ENCODE measurements at regions not wholly inside any gene's neighbourhood (a gene's known extent, or its start where the extent isn't known, plus 50 kb on each side); places are given as distances from the start of the nearest gene placed in this dataset.

DNA sequence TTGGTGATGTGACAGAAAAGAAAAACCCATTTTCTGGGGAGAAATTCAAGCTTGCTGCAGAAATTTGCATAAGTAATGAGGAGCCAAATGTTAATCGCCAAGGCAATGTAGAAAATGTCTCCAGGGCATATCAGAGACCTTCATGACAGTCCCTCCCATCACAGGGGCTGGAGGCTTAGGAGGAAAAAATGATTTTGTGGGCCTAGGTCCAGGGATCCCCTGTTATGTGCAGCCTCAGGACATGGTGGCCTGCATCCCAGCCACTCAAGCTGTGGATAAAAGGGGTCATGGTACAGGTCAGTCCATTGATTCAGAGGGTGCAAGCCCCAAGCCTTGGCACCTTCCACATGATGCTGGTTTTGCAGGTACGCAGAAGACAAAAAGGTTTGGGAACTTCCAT, 90.7 kb downstream of the TGIF2LX start:
- no peak overlapping the region for H3K27ac Mint-ChIP-seq
- no peak overlapping the region for H3K4ac ChIP-seq (ENCODE audit: low read depth, low read length)
- no peak overlapping the region for H3K14ac ChIP-seq (ENCODE audit: insufficient read depth, low read length)
- no peak overlapping the region for H3K27ac ChIP-seq (ENCODE audit: insufficient read length, low read depth, low read length)
- peaks cover 47 to 59% of the 10 kb centered on the region in 2 experiments for H3K9me3 Mint-ChIP-seq
- peaks cover 20 to 56% (median 38%) of the 10 kb centered on the region in 3 experiments for H3K36me3 Mint-ChIP-seq (ENCODE audit: insufficient read depth in 1 of 3, low read depth in 3 of 3)
- H4K8ac ChIP-seq (replicated peaks; ENCODE audit: insufficient read length, low read depth, low read length) = no peak overlapping the region
- DNase-seq = no peak
- H2BK12ac ChIP-seq (ENCODE audit: insufficient read length, low read depth, low read length) = no peak overlapping the region
- H4K20me1 ChIP-seq (ENCODE audit: control insufficient read depth, insufficient read depth, insufficient read length) = no peaks in the 10 kb centered on the region
- no peaks in the 10 kb centered on the region for H3K79me1 ChIP-seq (ENCODE audit: insufficient read depth, low read depth, low read length, poor library complexity, severe bottlenecking)
- no peak overlapping the region for H3T11ph ChIP-seq (ENCODE audit: low read length)
- H3K27me3 Mint-ChIP-seq (ENCODE audit: low read depth) = no peaks in the 10 kb centered on the region; the same call in 1 of the 2 replicates
- H3K79me2 ChIP-seq (ENCODE audit: insufficient read depth, low read length) = no peaks in the 10 kb centered on the region
- no peak overlapping the region for H3K9ac ChIP-seq (ENCODE audit: extremely low read depth, insufficient read length, low read length)
- H3K4me1 ChIP-seq (ENCODE audit: insufficient read depth, low read length) = no peaks in the 10 kb centered on the region
- no peaks in the 10 kb centered on the region for H3K23me2 ChIP-seq (ENCODE audit: insufficient read length, low read depth, low read length, poor library complexity, severe bottlenecking)
- H3K18ac ChIP-seq (ENCODE audit: insufficient read length, low read depth, low read length) = no peak overlapping the region
- H3K4me2 ChIP-seq (ENCODE audit: insufficient read depth, insufficient read length, low read length) = no peak overlapping the region
- H4K5ac ChIP-seq (ENCODE audit: insufficient read length, low read depth, low read length) = no peak overlapping the region
- no peak overlapping the region for H3K4me3 Mint-ChIP-seq
- H3K9me3 ChIP-seq (ENCODE audit: control insufficient read depth, low read depth, low read length) = peaks cover 8% of the 10 kb centered on the region
- H2AFZ ChIP-seq (ENCODE audit: low read length) = no peak overlapping the region
- H3K4me1 Mint-ChIP-seq = no peaks in the 10 kb centered on the region
- H4K91ac ChIP-seq (ENCODE audit: insufficient read length, low read depth, low read length) = no peak overlapping the region
- H2BK20ac ChIP-seq (ENCODE audit: low read depth, low read length, poor library complexity, severe bottlenecking) = no peak overlapping the region
- TF ChIP-seq, protein P1, sequence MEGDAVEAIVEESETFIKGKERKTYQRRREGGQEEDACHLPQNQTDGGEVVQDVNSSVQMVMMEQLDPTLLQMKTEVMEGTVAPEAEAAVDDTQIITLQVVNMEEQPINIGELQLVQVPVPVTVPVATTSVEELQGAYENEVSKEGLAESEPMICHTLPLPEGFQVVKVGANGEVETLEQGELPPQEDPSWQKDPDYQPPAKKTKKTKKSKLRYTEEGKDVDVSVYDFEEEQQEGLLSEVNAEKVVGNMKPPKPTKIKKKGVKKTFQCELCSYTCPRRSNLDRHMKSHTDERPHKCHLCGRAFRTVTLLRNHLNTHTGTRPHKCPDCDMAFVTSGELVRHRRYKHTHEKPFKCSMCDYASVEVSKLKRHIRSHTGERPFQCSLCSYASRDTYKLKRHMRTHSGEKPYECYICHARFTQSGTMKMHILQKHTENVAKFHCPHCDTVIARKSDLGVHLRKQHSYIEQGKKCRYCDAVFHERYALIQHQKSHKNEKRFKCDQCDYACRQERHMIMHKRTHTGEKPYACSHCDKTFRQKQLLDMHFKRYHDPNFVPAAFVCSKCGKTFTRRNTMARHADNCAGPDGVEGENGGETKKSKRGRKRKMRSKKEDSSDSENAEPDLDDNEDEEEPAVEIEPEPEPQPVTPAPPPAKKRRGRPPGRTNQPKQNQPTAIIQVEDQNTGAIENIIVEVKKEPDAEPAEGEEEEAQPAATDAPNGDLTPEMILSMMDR (conservative IDR thresholded peaks at IDR 0.05) = no peak
- H2BK5ac ChIP-seq (ENCODE audit: insufficient read length, low read length) = no peak overlapping the region
- no peak overlapping the region for H2AK5ac ChIP-seq (ENCODE audit: insufficient read length, low read length)
- no peak overlapping the region for H2BK120ac ChIP-seq (ENCODE audit: low read depth, low read length, poor library complexity, severe bottlenecking)
- no peak overlapping the region for H3K56ac ChIP-seq (ENCODE audit: insufficient read length, low read depth, low read length)
- no peak overlapping the region for H2BK15ac ChIP-seq (ENCODE audit: low read depth, low read length)
- WGBS (ENCODE audit: extremely low coverage, insufficient read length, low lambda C conversion rate) = no CpG with 5 or more reads among the region's 2 CpGs
- H3K27me3 ChIP-seq (ENCODE audit: insufficient read depth, low read length) = no peaks in the 10 kb centered on the region
- H3K23ac ChIP-seq (ENCODE audit: insufficient read length, low read depth, low read length) = no peak overlapping the region

Measured in H9 (cell line).